ENCODE measurements at regions not wholly inside any gene's neighbourhood (a gene's known extent, or its start where the extent isn't known, plus 50 kb on each side); places are given as distances from the start of the nearest gene placed in this dataset.

DNA sequence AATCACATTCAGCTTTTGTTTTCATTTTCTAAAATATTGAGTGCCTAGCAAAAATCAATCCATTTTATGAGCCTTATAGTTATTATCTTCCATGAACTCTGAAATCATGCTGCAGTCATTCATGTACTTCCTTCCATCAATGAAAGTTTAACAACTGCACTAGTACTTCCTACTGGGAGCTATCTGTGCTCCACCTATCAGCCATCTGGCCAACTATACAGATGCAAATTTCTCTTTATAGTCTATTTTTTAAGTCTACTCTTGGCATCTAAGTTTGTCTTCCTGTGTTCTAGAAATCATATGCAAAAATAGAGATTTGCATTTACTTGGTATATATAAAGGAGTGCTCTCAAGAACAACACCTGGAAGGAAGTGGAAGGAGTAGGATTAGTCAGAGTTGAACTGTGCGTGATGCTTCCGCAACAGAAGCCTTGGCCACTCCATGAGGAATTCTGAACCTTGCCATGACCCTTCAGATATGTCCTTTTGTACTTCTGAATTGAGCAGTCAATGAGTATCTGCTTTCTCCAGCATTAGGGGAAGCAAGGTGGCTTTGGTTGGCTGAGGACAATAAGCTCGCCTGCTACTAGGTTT lies 403.2 kb upstream of the ADAMTS5 start:
- TF ChIP-seq, protein P1, sequence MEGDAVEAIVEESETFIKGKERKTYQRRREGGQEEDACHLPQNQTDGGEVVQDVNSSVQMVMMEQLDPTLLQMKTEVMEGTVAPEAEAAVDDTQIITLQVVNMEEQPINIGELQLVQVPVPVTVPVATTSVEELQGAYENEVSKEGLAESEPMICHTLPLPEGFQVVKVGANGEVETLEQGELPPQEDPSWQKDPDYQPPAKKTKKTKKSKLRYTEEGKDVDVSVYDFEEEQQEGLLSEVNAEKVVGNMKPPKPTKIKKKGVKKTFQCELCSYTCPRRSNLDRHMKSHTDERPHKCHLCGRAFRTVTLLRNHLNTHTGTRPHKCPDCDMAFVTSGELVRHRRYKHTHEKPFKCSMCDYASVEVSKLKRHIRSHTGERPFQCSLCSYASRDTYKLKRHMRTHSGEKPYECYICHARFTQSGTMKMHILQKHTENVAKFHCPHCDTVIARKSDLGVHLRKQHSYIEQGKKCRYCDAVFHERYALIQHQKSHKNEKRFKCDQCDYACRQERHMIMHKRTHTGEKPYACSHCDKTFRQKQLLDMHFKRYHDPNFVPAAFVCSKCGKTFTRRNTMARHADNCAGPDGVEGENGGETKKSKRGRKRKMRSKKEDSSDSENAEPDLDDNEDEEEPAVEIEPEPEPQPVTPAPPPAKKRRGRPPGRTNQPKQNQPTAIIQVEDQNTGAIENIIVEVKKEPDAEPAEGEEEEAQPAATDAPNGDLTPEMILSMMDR (IDR thresholded peaks at IDR 0.05), result no peak
- TF ChIP-seq POLR2A (IDR thresholded peaks at IDR 0.05) (no peak), EP300 (IDR thresholded peaks at IDR 0.05) (no peak)
